Muscle of leg (tissue), 3 donors: ENCODE measurements at regions not wholly inside any gene's neighbourhood (a gene's known extent, or its start where the extent isn't known, plus 50 kb on each side); places are given as distances from the start of the nearest gene placed in this dataset.

Experiments used
- DNase-seq: peaks from one replicate; pipeline ENCODE4 v3.0.0; 2013
- H3K27ac ChIP-seq: one replicate; pipeline ENCODE4 v1.5.1; 2013; ENCODE audit warnings: mild to moderate bottlenecking, low read length, control low read depth
- H3K27me3 ChIP-seq: one replicate; pipeline ENCODE4 v1.6.1; 2013; ENCODE audit warnings: low read length; ENCODE audit not compliant: control insufficient read depth, insufficient read depth
- H3K36me3 ChIP-seq: one replicate; pipeline ENCODE4 v1.6.1; 2013; ENCODE audit warnings: low read length; ENCODE audit not compliant: control insufficient read depth, insufficient read depth
- H3K4me1 ChIP-seq: one replicate; pipeline ENCODE4 v1.6.1; 2013; ENCODE audit warnings: low read length; ENCODE audit not compliant: control insufficient read depth, insufficient read depth
- H3K4me3 ChIP-seq: one replicate; pipeline ENCODE4 v1.5.1; 2013; ENCODE audit warnings: low read length, control low read depth
- H3K9me3 ChIP-seq: replicated peaks from 2 replicates; pipeline ENCODE4 v1.6.1; 2013; ENCODE audit warnings: low read depth, low read length; ENCODE audit not compliant: control insufficient read depth
- WGBS: methylation state at CpG from one replicate; pipeline ENCODE4 v1.1.5; 2013; ENCODE audit warnings: missing lambda C conversion rate; ENCODE audit not compliant: insufficient coverage; 5-methylcytosine and 5-hydroxymethylcytosine counted together

DNA sequence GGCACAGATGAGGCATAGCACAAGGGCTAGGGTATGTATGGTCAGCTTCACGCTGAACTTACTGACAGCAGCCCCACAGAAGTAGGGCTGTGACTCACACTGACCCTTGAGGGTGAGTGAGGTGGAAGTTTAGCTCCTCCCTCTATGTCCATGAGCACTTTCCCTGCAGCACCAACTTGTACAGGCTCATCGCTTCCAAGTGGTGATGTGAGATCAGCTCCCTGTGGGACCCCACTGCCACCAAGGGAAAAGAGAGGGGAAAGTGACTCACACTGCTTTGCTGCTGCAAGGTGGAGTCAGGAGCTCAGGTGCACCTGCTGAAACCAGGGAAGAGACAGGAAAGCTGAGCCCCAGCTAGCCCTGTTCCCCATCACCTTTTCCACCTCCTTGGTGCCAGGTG, 91.5 kb downstream of the TEX51 start:
- DNase-seq, result no peak
- no peak overlapping the region for H3K27ac ChIP-seq
- H3K9me3 ChIP-seq, result no peaks in the 10 kb centered on the region
- H3K27me3 ChIP-seq, result peaks cover 2% of the 10 kb centered on the region
- 100% methylated on average over 1 of the region's 2 CpGs for WGBS
- H3K4me3 ChIP-seq, result no peak overlapping the region
- no peaks in the 10 kb centered on the region for H3K36me3 ChIP-seq
- H3K4me1 ChIP-seq, result no peaks in the 10 kb centered on the region

DNA sequence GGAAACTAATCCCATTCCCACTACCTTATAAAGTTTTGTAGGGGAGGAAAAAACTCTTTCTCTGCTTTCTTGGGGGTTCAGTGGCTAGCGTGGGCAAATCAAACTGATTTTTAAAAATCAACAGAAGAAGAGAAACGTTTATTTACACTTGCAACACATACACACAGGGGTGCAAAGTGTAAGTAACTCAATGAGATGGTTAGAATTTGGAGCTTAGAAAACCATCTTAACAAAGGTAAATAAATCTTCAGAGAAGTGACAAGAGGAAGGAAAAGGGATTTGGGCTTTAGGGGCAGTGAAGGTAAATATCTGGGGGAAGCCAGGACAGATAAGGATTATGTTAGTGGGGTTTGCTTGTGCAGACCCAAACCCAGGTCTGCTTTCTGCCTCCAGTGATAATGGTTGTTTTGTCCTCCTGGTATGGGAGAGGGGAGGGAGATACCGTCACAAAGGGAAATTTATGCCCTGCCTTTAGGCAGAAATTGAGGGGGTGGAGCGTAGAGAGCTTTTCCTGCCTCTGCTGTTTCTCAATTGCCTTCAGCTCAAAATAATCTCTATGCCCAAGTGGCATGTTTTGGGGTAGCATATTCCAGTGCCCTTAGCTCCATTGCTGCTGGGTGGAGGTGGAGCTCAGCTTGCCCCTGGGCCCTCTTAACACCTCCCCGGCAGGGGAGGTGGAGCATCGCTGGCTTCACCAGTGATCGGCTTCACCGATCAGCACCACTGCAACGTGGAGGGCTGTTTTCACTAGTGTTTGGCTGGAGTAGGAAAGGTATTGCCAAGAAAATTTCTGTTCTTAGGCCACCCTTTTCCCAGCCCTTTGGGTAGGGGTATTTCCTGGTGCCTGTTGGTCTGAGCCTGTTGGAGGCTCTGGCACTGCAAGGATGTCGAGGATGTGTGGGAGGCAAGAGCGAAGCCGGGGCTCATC, 92.2 kb downstream of the TEX51 start:
- Histone ChIP-seq H3K9me3 (no peaks in the 10 kb centered on the region), H3K27me3 (peaks cover 2% of the 10 kb centered on the region), H3K27ac (no peak overlapping the region)

GRCh38 chr2:126994340-126994777, 95.7 kb downstream of the TEX51 start:
- Histone ChIP-seq H3K4me3 (no peak overlapping the region), H3K27ac (no peak overlapping the region), H3K4me1 (no peaks in the 10 kb centered on the region), H3K27me3 (peaks cover 2% of the 10 kb centered on the region), H3K36me3 (no peaks in the 10 kb centered on the region), H3K9me3 (no peaks in the 10 kb centered on the region)
- no peak for DNase-seq
- WGBS, result 80% methylated on average over 1 of the region's 2 CpGs

More for the DNA sequence above, 92.2 kb downstream of the TEX51 start:
- WGBS, result 20% methylated on average over 1 of the region's 12 CpGs
- no peaks in the 10 kb centered on the region for H3K36me3 ChIP-seq
- no peak overlapping the region for H3K4me3 ChIP-seq
- no peak for DNase-seq
- H3K4me1 ChIP-seq, result no peaks in the 10 kb centered on the region

DNA sequence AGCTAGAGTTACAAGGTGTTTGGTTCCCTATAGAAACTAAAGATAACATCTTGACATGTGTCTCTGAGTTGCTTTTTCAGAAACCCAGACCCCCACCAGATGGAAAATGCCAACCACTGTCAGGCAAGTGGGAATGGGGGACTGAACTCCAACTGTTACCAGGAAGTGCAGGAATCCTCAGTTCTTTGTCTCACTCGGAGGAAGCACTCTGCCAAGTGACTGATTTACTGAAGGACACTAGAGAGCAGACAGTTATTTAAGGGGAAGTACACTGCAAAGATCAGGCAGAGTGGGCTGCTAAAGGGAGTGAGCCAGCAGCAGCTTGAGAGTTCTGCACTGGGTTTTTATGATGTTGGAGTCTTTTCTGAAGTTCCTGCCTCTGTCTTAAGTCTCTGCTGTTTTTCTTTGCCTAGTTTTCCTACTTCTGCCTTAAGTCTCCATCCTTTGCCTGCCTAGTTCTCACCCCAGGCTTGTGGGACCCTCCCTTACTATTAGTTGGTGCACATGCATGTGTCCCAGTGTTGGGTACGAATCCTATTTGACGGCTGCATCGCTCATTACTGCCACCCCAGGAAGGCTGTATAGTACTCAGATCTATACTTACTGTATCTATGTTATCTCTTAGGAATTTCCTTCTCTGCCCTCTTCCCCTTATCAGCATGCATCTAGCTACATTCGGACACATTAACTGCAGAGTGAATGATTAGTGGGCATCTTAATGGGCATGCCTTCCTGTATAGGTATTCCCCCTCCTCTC, 97.1 kb downstream of the TEX51 start:
- peaks cover 2% of the 10 kb centered on the region for H3K27me3 ChIP-seq
- H3K36me3 ChIP-seq, result no peaks in the 10 kb centered on the region
- H3K4me1 ChIP-seq, result no peaks in the 10 kb centered on the region
- DNase-seq, result peak; percentile 38
- H3K4me3 ChIP-seq, result no peak overlapping the region
- H3K9me3 ChIP-seq, result no peaks in the 10 kb centered on the region
- H3K27ac ChIP-seq, result no peak overlapping the region
- 0% methylated on average over 1 of the region's 5 CpGs for WGBS

DNA sequence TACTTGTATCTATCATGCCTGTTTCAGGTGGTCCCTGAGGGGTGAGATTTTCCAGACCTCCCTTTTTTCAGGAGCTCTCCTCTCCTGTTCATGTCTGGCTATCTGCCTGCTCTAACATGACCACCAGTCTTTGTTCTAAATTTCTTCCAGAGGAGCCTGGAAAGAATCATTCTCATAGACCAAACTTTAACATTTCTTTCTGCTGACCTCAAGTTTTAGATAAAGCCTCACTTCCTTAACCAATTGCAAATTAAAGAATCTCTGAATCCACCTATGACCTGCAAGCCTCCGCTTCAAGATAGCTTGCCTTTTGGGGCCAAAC, 97.6 kb downstream of the TEX51 start:
- DNase-seq, result no peak
- no peaks in the 10 kb centered on the region for H3K4me1 ChIP-seq
- WGBS, result 82% methylated on average over 1 of the region's 1 CpG
- no peaks in the 10 kb centered on the region for H3K36me3 ChIP-seq
- no peaks in the 10 kb centered on the region for H3K27me3 ChIP-seq
- no peaks in the 10 kb centered on the region for H3K9me3 ChIP-seq
- H3K4me3 ChIP-seq, result no peak overlapping the region
- no peak overlapping the region for H3K27ac ChIP-seq
